Caco-2 (cell line): ENCODE measurements at regions not wholly inside any gene's neighbourhood (a gene's known extent, or its start where the extent isn't known, plus 50 kb on each side); places are given as distances from the start of the nearest gene placed in this dataset.

ENCODE experiments used
- BruUV-seq: library from RNA; stranded (reverse); fragments of 400-500 nt; replicated peaks from 2 replicates; lab custom pipeline; 2021; lab: Mats Ljungman, UMichigan
- CTCF ChIA-PET: fragments of 300-600 bp; sonication (Branson Sonifier 250); formaldehyde crosslinking; loops from one replicate; lab custom pipeline; 2022; ENCODE audit warnings: antibody characterized with exemption; lab: Charles Lee
- POLR2A ChIA-PET: fragments of 300-600 bp; sonication (Branson Sonifier 250); formaldehyde crosslinking; loops from one replicate; lab custom pipeline; 2022; ENCODE audit warnings: antibody characterized with exemption; lab: Charles Lee
- DNase-seq, 2 experiments: peaks; one replicate each; pipeline versions ENCODE4 v3.0.0 to v3.0.0-alpha.2; 2020 to 2022
- H3K27me3 ChIP-seq: replicated peaks from 2 replicates; pipeline ENCODE4 v1.6.0; 2011; ENCODE audit warnings: low read length; ENCODE audit not compliant: control insufficient read depth, insufficient read depth
- H3K36me3 ChIP-seq: 2 replicates; pipeline ENCODE4 v1.5.1; 2011; ENCODE audit warnings: low read length; ENCODE audit not compliant: control insufficient read depth, insufficient read depth
- H3K4me1 ChIP-seq: fragments of 250-450 bp; sonication (Bioruptor Pico); 2 replicates; pipeline ENCODE4 v1.5.1; 2020; ENCODE audit warnings: mild to moderate bottlenecking
- H3K4me3 ChIP-seq: 2 replicates; pipeline ENCODE4 v1.5.1; 2011; ENCODE audit warnings: low read depth, mild to moderate bottlenecking, control low read depth, low read length
- H3K9me3 ChIP-seq: fragments of 250-450 bp; sonication (Bioruptor Pico); 2 replicates; pipeline ENCODE4 v1.5.1; 2020; ENCODE audit warnings: mild to moderate bottlenecking, moderate library complexity
- H3K27ac Mint-ChIP-seq: one replicate; pipeline ENCODE4 v1.8.0; 2022; ENCODE audit warnings: mixed read lengths; ENCODE audit not compliant: unreplicated experiment
- H3K27me3 Mint-ChIP-seq: one replicate; pipeline ENCODE4 v1.8.0; 2022; ENCODE audit warnings: mixed read lengths; ENCODE audit not compliant: insufficient read depth, unreplicated experiment
- H3K36me3 Mint-ChIP-seq: one replicate; pipeline ENCODE4 v1.8.0; 2022; ENCODE audit warnings: mild to moderate bottlenecking, mixed read lengths; ENCODE audit not compliant: insufficient read depth, unreplicated experiment
- H3K4me1 Mint-ChIP-seq: one replicate; pipeline ENCODE4 v1.8.0; 2022; ENCODE audit warnings: low read depth, mixed read lengths; ENCODE audit not compliant: unreplicated experiment
- H3K4me3 Mint-ChIP-seq: one replicate; pipeline ENCODE4 v1.8.0; 2022; ENCODE audit warnings: mild to moderate bottlenecking, moderate library complexity, mixed read lengths; ENCODE audit not compliant: unreplicated experiment
- H3K9me3 Mint-ChIP-seq: one replicate; pipeline ENCODE4 v1.8.0; 2022; ENCODE audit warnings: mixed read lengths; ENCODE audit not compliant: unreplicated experiment
- CTCF ChIP-seq, 2 experiments: fragments of 200-600 bp in 1 of 2; IDR thresholded peaks; 1 replicate in 1 of 2; 2 replicates in 1 of 2; pipeline versions ENCODE4 v1.5.1 to v1.8.0; 2011 to 2022; ENCODE audit warnings: antibody characterized with exemption in 1 of 2, control low read depth in 1 of 2, inconsistent platforms in 1 of 2, low read depth in 1 of 2, low read length in 1 of 2, mild to moderate bottlenecking in 1 of 2, moderate library complexity in 1 of 2; ENCODE audit not compliant: insufficient read depth in 1 of 2, severe bottlenecking in 1 of 2, unreplicated experiment in 1 of 2
- intact Hi-C: fragments of 100-400 bp; cut with micrococcal nuclease; formaldehyde crosslinking; loops from one replicate; pipeline ENCODE4 v1.10.0; 2022; ENCODE audit not compliant: unreplicated experiment

DNA sequence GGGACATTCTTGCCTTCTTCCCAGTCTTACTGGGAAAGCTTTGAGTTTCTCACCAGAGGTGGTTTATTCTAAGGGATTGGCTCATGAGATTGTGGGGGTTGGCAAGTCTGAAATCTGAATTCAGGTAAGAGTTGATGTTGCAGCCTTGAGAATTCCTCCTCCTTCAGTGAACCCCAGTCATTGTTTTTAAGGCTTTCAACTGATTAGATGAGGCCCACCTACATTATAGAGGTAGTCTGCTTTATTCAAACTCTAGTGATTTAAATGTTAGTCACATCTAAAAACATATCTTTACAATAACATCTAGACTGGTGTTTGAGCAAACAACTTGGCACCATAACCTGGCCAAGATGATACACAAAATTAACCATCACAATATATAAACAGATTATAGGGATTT lies 156.5 kb upstream of the MED14 start:
- no peak for DNase-seq
- ChIA-PET CTCF (no interaction called here), POLR2A (no interaction called here)
- Histone ChIP-seq H3K4me1 (no peaks in the 10 kb centered on the region), H3K27me3 (no peaks in the 10 kb centered on the region), H3K36me3 (no peaks in the 10 kb centered on the region), H3K4me3 (no peak overlapping the region), H3K9me3 (no peaks in the 10 kb centered on the region)
- no peak overlapping the region for H3K27ac Mint-ChIP-seq
- intact Hi-C loops: no loop called here
- H3K27me3 Mint-ChIP-seq: no peaks in the 10 kb centered on the region
- no TSS peak for BruUV-seq
- H3K4me3 Mint-ChIP-seq: no peak overlapping the region
- no peaks in the 10 kb centered on the region for H3K36me3 Mint-ChIP-seq
- TF ChIP-seq CTCF (IDR thresholded peaks at IDR 0.05; ENCODE audit: insufficient read depth in 1 of 2, low read depth in 1 of 2, low read length in 1 of 2, severe bottlenecking in 1 of 2, unreplicated experiment in 1 of 2): no peak
- no peaks in the 10 kb centered on the region for H3K9me3 Mint-ChIP-seq
- no peaks in the 10 kb centered on the region for H3K4me1 Mint-ChIP-seq

DNA sequence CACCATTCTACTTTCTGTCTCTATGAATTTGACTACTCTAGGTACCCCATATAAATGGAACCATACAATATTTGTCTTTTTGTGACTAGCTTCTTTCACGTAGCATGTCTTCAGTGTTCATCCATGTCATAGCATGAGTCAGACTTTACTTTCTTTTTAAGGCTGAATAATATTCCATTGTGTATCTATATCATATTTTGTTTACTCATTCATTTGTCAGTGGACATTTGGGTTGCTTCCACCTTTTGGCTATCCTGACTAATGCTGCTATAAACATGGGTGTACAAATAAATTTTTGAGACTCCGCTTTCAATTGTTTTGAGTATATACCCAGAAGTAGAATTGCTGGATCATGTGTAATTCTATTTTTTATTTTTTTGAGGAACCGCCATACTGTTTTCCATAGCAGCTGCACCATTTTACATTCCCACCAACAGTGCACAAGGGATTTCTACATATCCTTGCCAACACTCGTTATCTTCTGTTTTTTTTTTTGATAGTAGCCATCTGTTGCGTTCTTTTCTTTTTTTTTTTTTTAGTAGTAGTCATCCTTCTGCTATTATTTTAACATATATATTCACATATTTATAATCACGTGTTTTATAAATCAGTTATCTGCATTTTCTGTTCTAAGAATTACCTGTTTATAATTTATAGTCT lies 158.0 kb upstream of the MED14 start:
- H3K9me3 Mint-ChIP-seq: no peaks in the 10 kb centered on the region
- Histone ChIP-seq H3K9me3 (no peaks in the 10 kb centered on the region), H3K4me1 (no peaks in the 10 kb centered on the region), H3K4me3 (no peak overlapping the region), H3K27me3 (no peaks in the 10 kb centered on the region), H3K36me3 (no peaks in the 10 kb centered on the region)
- ChIA-PET CTCF (no interaction called here), POLR2A (no interaction called here)
- H3K4me1 Mint-ChIP-seq: no peaks in the 10 kb centered on the region
- TF ChIP-seq CTCF (IDR thresholded peaks at IDR 0.05; ENCODE audit: insufficient read depth in 1 of 2, low read depth in 1 of 2, low read length in 1 of 2, severe bottlenecking in 1 of 2, unreplicated experiment in 1 of 2): no peak
- DNase-seq: no peak
- no peak overlapping the region for H3K4me3 Mint-ChIP-seq
- no TSS peak for BruUV-seq
- intact Hi-C loops: no loop called here
- H3K36me3 Mint-ChIP-seq: no peaks in the 10 kb centered on the region
- no peaks in the 10 kb centered on the region for H3K27me3 Mint-ChIP-seq
- H3K27ac Mint-ChIP-seq: no peak overlapping the region

DNA sequence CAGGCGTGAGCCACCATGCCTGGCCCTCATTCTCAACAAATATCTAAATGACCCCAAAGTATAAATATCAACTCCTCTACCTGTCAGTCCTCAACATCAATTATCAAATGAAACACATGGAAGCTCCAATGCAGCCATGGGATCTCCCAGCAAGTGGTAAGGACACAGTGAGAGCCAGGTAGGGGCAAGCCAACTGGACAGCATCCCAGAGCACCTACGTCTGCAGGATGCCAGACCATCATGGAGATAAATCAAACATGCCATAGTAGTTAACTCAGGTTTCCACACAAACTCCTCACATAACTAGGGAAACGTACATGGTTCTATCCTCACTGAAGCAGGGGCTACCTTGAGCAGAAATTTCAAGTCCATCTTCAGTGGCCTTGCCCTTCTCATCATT lies 159.9 kb upstream of the MED14 start:
- Histone ChIP-seq H3K4me1 (no peaks in the 10 kb centered on the region), H3K36me3 (no peaks in the 10 kb centered on the region), H3K9me3 (no peaks in the 10 kb centered on the region), H3K27me3 (no peaks in the 10 kb centered on the region), H3K4me3 (no peak overlapping the region)
- Mint-ChIP-seq H3K27me3 (no peaks in the 10 kb centered on the region), H3K27ac (no peak overlapping the region), H3K4me3 (no peak overlapping the region), H3K36me3 (no peaks in the 10 kb centered on the region), H3K9me3 (no peaks in the 10 kb centered on the region), H3K4me1 (no peaks in the 10 kb centered on the region)
- TF ChIP-seq CTCF (IDR thresholded peaks at IDR 0.05; ENCODE audit: insufficient read depth in 1 of 2, low read depth in 1 of 2, low read length in 1 of 2, severe bottlenecking in 1 of 2, unreplicated experiment in 1 of 2): no peak
- intact Hi-C loops: no loop called here
- POLR2A ChIA-PET: no interaction called here
- no peak for DNase-seq
- no TSS peak for BruUV-seq
- CTCF ChIA-PET: no interaction called here
